Fibroblast of the aortic adventitia (primary cell): ENCODE measurements at regions not wholly inside any gene's neighbourhood (a gene's known extent, or its start where the extent isn't known, plus 50 kb on each side); places are given as distances from the start of the nearest gene placed in this dataset.

ENCODE experiments used
- DNase-seq: peaks from one replicate; pipeline ENCODE4 v3.0.0-alpha.2; 2010; ENCODE audit warnings: low read depth
- H3K4me3 ChIP-seq: 2 replicates; pipeline ENCODE4 v1.5.1; 2011; ENCODE audit warnings: low read depth, mild to moderate bottlenecking, control low read depth, low read length, moderate library complexity
- TF ChIP-seq, protein P1 (sequence below): IDR thresholded peaks from 2 replicates; pipeline ENCODE4 v1.5.1; 2011; ENCODE audit warnings: mild to moderate bottlenecking, low read length, control low read depth, inconsistent platforms; ENCODE audit not compliant: insufficient read depth

DNA sequence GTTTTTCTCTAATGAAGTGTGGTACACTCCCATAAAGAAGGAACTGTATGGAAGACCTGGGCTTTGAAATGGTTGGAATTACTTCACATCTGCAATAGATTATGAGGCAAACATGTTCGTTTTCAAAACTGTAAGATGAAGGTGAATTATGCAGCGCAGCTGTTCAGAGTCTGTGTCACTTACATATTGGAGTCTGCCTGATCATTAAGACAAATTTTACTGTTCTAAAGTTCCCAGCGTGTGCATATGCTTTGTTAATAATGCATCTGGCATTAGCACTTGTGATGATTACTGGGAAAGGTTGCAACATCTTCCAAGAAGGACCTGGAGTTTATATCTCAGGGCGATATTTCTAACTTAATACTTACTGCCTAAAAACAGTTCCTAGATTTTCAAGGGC lies 255.2 kb upstream of the ZC3H12C start:
- TF ChIP-seq, protein P1, sequence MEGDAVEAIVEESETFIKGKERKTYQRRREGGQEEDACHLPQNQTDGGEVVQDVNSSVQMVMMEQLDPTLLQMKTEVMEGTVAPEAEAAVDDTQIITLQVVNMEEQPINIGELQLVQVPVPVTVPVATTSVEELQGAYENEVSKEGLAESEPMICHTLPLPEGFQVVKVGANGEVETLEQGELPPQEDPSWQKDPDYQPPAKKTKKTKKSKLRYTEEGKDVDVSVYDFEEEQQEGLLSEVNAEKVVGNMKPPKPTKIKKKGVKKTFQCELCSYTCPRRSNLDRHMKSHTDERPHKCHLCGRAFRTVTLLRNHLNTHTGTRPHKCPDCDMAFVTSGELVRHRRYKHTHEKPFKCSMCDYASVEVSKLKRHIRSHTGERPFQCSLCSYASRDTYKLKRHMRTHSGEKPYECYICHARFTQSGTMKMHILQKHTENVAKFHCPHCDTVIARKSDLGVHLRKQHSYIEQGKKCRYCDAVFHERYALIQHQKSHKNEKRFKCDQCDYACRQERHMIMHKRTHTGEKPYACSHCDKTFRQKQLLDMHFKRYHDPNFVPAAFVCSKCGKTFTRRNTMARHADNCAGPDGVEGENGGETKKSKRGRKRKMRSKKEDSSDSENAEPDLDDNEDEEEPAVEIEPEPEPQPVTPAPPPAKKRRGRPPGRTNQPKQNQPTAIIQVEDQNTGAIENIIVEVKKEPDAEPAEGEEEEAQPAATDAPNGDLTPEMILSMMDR, result no peak
- no peak overlapping the region for H3K4me3 ChIP-seq
- no peak for DNase-seq

DNA sequence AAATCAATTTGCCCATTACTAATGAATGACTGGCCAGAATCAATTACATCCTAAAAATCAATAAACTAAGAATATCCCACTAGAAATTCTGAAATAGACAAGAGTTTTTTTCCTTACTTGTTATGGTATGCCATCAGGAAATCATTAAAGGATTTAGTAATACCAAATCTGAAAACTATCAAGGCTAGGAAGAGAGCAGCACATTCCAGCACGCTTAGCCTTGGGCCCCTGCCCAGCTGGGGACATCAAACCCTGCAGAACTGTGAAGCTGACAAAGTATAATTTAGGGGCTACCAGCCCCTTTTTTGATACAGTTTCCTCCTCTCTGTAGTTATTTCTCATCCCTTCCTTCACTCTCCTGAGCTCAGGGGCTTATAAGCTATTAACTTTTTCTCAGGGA lies 247.8 kb upstream of the ZC3H12C start:
- peak; percentile 40 for DNase-seq
- TF ChIP-seq, protein P1, result no peak
- H3K4me3 ChIP-seq, result no peak overlapping the region

DNA sequence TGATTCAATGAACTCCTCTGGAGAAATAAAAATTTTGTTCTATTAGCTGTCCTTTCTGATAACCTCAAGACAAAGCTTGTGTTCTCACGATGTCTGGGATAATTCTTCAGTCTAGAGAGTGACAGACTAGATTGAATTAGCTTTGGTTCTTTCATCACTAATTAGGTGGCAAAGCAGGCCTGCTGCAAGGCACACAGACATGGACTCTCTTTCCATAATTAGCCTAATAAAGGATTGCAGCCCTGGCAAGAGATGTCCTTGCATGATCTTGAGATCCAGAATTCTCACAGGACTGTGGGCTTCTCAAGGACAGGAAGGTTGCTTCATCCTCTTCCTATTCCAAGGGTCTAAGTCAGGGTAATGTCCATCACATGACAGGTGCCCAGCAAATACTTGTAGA lies 245.6 kb upstream of the ZC3H12C start:
- DNase-seq, result no peak
- TF ChIP-seq, protein P1, result no peak
- no peak overlapping the region for H3K4me3 ChIP-seq

DNA sequence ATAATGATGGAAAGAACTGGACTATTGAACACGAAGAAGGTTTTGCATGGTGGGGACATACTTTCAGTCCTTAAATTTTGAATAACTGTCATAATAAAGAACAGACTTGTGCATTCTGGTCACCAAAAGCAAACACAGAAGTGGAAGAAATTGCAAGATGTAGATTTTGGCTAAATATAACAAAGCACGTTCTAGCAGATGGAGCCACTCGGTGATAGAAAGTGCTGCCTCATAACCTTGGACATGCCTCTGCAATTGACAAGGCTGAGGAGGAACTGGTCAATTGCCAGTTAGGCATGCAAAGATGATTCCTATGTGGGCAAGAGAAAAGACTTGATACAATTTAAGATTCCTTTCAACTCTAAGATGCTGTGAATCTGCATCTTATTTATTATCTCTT lies 244.1 kb upstream of the ZC3H12C start:
- DNase-seq, result no peak
- TF ChIP-seq, protein P1, result no peak
- H3K4me3 ChIP-seq, result no peak overlapping the region

DNA sequence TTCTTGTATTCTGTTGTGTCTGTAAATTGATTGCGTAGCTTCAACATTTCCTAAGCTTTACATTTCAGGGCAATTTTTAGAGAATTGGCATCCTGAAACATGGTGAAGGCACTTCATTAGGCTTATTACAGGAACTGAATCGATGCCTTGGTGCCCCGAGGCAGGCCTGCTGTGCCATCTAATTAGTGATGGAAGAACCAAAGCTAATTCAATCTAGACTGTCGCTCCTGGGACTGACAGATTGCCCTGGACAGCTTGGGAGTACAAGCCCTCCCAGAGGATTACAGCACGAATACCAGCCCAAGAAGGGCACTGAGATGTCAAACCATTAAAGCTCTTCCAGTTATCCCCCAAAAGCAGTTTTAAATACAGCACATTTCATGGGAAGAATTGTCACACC lies 243.2 kb upstream of the ZC3H12C start:
- TF ChIP-seq, protein P1, result no peak
- DNase-seq, result no peak
- H3K4me3 ChIP-seq, result no peak overlapping the region

DNA sequence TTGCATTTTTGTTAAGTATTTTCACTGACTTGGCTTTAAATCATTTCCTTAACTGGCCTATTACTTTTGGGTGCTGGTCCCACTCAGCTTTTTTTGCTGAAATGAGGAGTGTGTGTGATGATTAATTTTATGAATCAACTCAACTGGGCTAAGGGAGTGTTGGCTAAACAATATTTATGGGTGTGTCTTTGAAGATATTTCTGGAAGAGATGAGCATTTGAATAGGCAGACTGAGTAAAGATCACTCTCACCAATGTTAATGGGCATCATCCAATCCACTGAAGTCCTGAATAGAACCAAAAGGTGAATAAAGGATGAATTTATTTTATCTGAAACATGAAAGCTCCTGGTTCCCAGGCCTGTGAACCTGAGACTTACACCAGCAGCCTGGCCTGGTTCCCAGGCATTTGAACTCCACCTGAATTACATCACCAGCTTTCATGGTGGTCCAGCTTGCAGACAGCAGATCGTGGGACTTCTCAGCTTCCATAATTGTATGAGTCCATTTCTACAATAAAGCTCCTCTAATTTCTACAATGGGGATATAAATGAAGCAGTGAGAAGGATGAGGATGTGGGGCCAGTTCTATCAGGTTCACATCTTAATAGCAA lies 241.3 kb upstream of the ZC3H12C start:
- H3K4me3 ChIP-seq, result no peak overlapping the region
- no peak for DNase-seq
- TF ChIP-seq, protein P1, result no peak
